Liver (tissue), 3 donors: ENCODE measurements at regions not wholly inside any gene's neighbourhood (a gene's known extent, or its start where the extent isn't known, plus 50 kb on each side); places are given as distances from the start of the nearest gene placed in this dataset.

ENCODE experiments used
- EGR1 ChIP-seq, 2 donors: IDR thresholded peaks; 2 replicates each; pipeline ENCODE4 v1.6.1; 2016 to 2018; ENCODE audit warnings: antibody characterized with exemption in 2 of 2, low read depth in 2 of 2
- GABPA ChIP-seq, 2 donors: IDR thresholded peaks in 1 of 2; conservative IDR thresholded peaks in 1 of 2; 2 replicates each; pipeline ENCODE4 v1.6.1; 2016; ENCODE audit warnings: antibody characterized with exemption in 2 of 2, mild to moderate bottlenecking in 1 of 2, moderate library complexity in 1 of 2
- JUND ChIP-seq, 2 donors: IDR thresholded peaks; 2 replicates each; pipeline ENCODE4 v1.6.1; 2016; ENCODE audit warnings: antibody characterized with exemption in 2 of 2
- NR2F2 ChIP-seq: IDR thresholded peaks from 2 replicates; pipeline ENCODE4 v1.6.1; 2016; ENCODE audit warnings: antibody characterized with exemption
- RAD21 ChIP-seq, 2 donors: IDR thresholded peaks; 2 replicates each; pipeline ENCODE4 v1.6.1; 2016; ENCODE audit warnings: antibody characterized with exemption in 2 of 2, mild to moderate bottlenecking in 2 of 2
- RXRA ChIP-seq, 2 donors: IDR thresholded peaks; 2 replicates each; pipeline ENCODE4 v1.6.1; 2017 to 2018; ENCODE audit warnings: antibody characterized with exemption in 2 of 2, mild to moderate bottlenecking in 1 of 2
- SP1 ChIP-seq: IDR thresholded peaks from 2 replicates; pipeline ENCODE4 v1.6.1; 2018; ENCODE audit warnings: antibody characterized with exemption, mild to moderate bottlenecking
- TAF1 ChIP-seq: conservative IDR thresholded peaks from 2 replicates; pipeline ENCODE4 v1.6.1; 2016; ENCODE audit warnings: antibody characterized with exemption, mild to moderate bottlenecking
- YY1 ChIP-seq: IDR thresholded peaks from 2 replicates; pipeline ENCODE4 v1.6.1; 2016; ENCODE audit warnings: antibody characterized with exemption, mild to moderate bottlenecking
- TF ChIP-seq, protein P1 (sequence below): fragments of 150-350 bp; IDR thresholded peaks from 2 replicates; pipeline ENCODE4 v1.5.1; 2017; ENCODE audit warnings: improper control_type of control experiment, low read depth, low read length; ENCODE audit not compliant: missing input control
- TF ChIP-seq, protein P2 (sequence below): IDR thresholded peaks from 2 replicates; pipeline ENCODE4 v1.6.1; 2016; ENCODE audit warnings: antibody characterized with exemption
- TF ChIP-seq, protein P3 (sequence below): IDR thresholded peaks from 2 replicates; pipeline ENCODE4 v1.6.1; 2016; ENCODE audit warnings: antibody characterized with exemption
- TF ChIP-seq, protein P4 (sequence below): IDR thresholded peaks from 2 replicates; pipeline ENCODE4 v1.6.1; 2016; ENCODE audit warnings: antibody characterized with exemption, mild to moderate bottlenecking
- TF ChIP-seq, protein P5 (sequence below): IDR thresholded peaks from 2 replicates; pipeline ENCODE4 v1.6.1; 2016; ENCODE audit warnings: antibody characterized with exemption
- donor health status: healthy.
- donor health status: healthy.

DNA sequence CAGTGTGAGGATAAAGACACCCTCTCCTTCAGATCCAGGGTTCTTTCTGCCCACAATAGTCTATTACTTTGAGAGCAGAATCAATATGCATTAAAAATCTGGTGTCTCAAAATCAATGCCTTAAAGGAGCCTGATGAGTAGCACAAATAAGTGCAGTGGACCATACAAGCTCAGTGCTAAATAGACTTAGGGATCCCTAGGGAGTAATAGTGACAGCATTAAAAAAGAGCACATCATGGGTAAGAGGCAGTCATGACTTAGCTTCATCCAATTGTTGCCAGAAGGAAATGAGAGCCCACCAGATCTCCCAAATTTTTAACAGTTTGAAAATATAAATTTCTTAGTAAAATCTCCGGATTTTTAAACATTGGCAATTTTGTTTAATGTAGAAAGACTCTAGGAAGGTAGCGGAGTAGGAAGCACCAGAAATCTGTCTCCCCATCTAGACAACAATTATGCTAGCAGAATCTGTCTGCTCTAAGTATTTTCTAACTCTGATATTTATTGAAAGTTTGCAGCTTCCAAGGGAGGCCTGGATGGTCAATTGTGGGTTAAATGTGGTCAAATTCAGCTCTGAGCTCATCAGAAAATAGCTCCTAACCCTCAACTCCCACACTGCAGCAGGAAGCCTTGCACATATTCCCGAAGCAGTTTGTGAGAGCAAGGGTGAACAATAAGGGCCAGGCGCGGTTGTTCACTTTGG is 443.9 kb downstream of the TLE1 start:
- TF ChIP-seq, protein P1, sequence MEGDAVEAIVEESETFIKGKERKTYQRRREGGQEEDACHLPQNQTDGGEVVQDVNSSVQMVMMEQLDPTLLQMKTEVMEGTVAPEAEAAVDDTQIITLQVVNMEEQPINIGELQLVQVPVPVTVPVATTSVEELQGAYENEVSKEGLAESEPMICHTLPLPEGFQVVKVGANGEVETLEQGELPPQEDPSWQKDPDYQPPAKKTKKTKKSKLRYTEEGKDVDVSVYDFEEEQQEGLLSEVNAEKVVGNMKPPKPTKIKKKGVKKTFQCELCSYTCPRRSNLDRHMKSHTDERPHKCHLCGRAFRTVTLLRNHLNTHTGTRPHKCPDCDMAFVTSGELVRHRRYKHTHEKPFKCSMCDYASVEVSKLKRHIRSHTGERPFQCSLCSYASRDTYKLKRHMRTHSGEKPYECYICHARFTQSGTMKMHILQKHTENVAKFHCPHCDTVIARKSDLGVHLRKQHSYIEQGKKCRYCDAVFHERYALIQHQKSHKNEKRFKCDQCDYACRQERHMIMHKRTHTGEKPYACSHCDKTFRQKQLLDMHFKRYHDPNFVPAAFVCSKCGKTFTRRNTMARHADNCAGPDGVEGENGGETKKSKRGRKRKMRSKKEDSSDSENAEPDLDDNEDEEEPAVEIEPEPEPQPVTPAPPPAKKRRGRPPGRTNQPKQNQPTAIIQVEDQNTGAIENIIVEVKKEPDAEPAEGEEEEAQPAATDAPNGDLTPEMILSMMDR, result no peak
- TF ChIP-seq, protein P2, sequence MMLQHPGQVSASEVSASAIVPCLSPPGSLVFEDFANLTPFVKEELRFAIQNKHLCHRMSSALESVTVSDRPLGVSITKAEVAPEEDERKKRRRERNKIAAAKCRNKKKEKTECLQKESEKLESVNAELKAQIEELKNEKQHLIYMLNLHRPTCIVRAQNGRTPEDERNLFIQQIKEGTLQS, result no peak
- TF ChIP-seq EGR1 (IDR thresholded peaks at IDR 0.05; ENCODE audit: low read depth in 2 of 2) (no peak), RAD21 (IDR thresholded peaks at IDR 0.05) (no peak), TAF1 (no peak), YY1 (no peak), SP1 (no peak), JUND (IDR thresholded peaks at IDR 0.05) (no peak), GABPA (IDR thresholded peaks at IDR 0.05 in 1 of 2, conservative IDR thresholded peaks at IDR 0.05 in 1 of 2) (no peak), NR2F2 (no peak), RXRA (IDR thresholded peaks at IDR 0.05) (no peak)
- TF ChIP-seq, protein P3, sequence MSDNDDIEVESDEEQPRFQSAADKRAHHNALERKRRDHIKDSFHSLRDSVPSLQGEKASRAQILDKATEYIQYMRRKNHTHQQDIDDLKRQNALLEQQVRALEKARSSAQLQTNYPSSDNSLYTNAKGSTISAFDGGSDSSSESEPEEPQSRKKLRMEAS, result no peak
- TF ChIP-seq, protein P4, sequence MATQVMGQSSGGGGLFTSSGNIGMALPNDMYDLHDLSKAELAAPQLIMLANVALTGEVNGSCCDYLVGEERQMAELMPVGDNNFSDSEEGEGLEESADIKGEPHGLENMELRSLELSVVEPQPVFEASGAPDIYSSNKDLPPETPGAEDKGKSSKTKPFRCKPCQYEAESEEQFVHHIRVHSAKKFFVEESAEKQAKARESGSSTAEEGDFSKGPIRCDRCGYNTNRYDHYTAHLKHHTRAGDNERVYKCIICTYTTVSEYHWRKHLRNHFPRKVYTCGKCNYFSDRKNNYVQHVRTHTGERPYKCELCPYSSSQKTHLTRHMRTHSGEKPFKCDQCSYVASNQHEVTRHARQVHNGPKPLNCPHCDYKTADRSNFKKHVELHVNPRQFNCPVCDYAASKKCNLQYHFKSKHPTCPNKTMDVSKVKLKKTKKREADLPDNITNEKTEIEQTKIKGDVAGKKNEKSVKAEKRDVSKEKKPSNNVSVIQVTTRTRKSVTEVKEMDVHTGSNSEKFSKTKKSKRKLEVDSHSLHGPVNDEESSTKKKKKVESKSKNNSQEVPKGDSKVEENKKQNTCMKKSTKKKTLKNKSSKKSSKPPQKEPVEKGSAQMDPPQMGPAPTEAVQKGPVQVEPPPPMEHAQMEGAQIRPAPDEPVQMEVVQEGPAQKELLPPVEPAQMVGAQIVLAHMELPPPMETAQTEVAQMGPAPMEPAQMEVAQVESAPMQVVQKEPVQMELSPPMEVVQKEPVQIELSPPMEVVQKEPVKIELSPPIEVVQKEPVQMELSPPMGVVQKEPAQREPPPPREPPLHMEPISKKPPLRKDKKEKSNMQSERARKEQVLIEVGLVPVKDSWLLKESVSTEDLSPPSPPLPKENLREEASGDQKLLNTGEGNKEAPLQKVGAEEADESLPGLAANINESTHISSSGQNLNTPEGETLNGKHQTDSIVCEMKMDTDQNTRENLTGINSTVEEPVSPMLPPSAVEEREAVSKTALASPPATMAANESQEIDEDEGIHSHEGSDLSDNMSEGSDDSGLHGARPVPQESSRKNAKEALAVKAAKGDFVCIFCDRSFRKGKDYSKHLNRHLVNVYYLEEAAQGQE, result no peak
- TF ChIP-seq, protein P5, sequence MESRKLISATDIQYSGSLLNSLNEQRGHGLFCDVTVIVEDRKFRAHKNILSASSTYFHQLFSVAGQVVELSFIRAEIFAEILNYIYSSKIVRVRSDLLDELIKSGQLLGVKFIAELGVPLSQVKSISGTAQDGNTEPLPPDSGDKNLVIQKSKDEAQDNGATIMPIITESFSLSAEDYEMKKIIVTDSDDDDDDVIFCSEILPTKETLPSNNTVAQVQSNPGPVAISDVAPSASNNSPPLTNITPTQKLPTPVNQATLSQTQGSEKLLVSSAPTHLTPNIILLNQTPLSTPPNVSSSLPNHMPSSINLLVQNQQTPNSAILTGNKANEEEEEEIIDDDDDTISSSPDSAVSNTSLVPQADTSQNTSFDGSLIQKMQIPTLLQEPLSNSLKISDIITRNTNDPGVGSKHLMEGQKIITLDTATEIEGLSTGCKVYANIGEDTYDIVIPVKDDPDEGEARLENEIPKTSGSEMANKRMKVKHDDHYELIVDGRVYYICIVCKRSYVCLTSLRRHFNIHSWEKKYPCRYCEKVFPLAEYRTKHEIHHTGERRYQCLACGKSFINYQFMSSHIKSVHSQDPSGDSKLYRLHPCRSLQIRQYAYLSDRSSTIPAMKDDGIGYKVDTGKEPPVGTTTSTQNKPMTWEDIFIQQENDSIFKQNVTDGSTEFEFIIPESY, result no peak
